Endothelial cell of umbilical vein (primary cell): ENCODE measurements at regions not wholly inside any gene's neighbourhood (a gene's known extent, or its start where the extent isn't known, plus 50 kb on each side); places are given as distances from the start of the nearest gene placed in this dataset.

Experiments used
- BruUV-seq: library from RNA; stranded (reverse); fragments of 400-500 nt; replicated peaks from 2 replicates; lab custom pipeline; 2021; lab: Mats Ljungman, UMichigan
- CTCF ChIA-PET: fragments of 300-600, 350-600 bp; sonication (Branson Sonifier 250); formaldehyde crosslinking; loops from one replicate; lab custom pipeline; 2021; ENCODE audit warnings: antibody characterized with exemption, inconsistent platforms; lab: Charles Lee
- POLR2A ChIA-PET: fragments of 300-600, 350-600 bp; sonication (Branson Sonifier 250); formaldehyde crosslinking; loops from one replicate; lab custom pipeline; 2021; ENCODE audit warnings: antibody characterized with exemption, inconsistent platforms; lab: Charles Lee
- DNase-seq: peaks from one replicate; pipeline ENCODE4 v3.0.0-alpha.2; 2011; ENCODE audit warnings: low read depth, low spot score
- FAIRE-seq: peaks from 2 replicates; lab custom pipeline; 2011; peaks lifted over from hg19 to GRCh38; lab: Jason Lieb, UNC
- H2AFZ ChIP-seq: 2 replicates; pipeline ENCODE4 v1.6.0; 2012; ENCODE audit warnings: low read depth, low read length, control low read depth, inconsistent platforms
- H3K27ac ChIP-seq: 2 replicates; pipeline ENCODE4 v1.5.1; 2011; ENCODE audit warnings: low read depth, mild to moderate bottlenecking, control low read depth, low read length, moderate library complexity; ENCODE audit not compliant: insufficient read depth
- H3K27me3 ChIP-seq, 2 experiments: 2 replicates each; pipeline versions ENCODE4 v1.6.0 to v1.6.1; 2011; ENCODE audit warnings: low read length in 2 of 2, mixed read lengths in 1 of 2; ENCODE audit not compliant: control insufficient read depth in 2 of 2, insufficient read depth in 2 of 2
- H3K36me3 ChIP-seq, 2 experiments: 2 replicates in 1 of 2; 3 replicates in 1 of 2; pipeline ENCODE4 v1.5.1; 2011; ENCODE audit warnings: low read length in 2 of 2, mild to moderate bottlenecking in 1 of 2, moderate library complexity in 1 of 2; ENCODE audit not compliant: control insufficient read depth in 2 of 2, insufficient read depth in 2 of 2; ENCODE audit errors: extremely low read depth in 1 of 2
- H3K4me1 ChIP-seq: 3 replicates; pipeline ENCODE4 v1.5.1; 2011; ENCODE audit warnings: mild to moderate bottlenecking, low read length; ENCODE audit not compliant: control insufficient read depth, insufficient read depth; ENCODE audit errors: extremely low read depth
- H3K4me2 ChIP-seq: 2 replicates; pipeline ENCODE4 v1.6.1; 2011; ENCODE audit warnings: low read length, control low read depth, mixed read lengths; ENCODE audit not compliant: insufficient read depth
- H3K4me3 ChIP-seq, 3 experiments: fragments of 200-600 bp in 1 of 3; sonication (generic), shearing (Covaris generic) in 1 of 3; replicated peaks in 1 of 3; 2 replicates each; pipeline ENCODE4 v1.5.1; 2011 to 2016; ENCODE audit warnings: control low read depth in 3 of 3, low read length in 3 of 3, mild to moderate bottlenecking in 2 of 3, inconsistent platforms in 1 of 3, low read depth in 1 of 3, moderate library complexity in 1 of 3; ENCODE audit not compliant: insufficient read depth in 1 of 3
- H3K79me2 ChIP-seq: 2 replicates; pipeline ENCODE4 v1.6.0; 2012; ENCODE audit warnings: low read length, inconsistent platforms; ENCODE audit not compliant: control insufficient read depth, insufficient read depth
- H3K9ac ChIP-seq: replicated peaks from 2 replicates; pipeline ENCODE3; 2011; ENCODE audit warnings: low read length, control low read depth; ENCODE audit not compliant: insufficient read depth; ENCODE audit errors: extremely low read depth
- H3K9me1 ChIP-seq: replicated peaks from 3 replicates; pipeline ENCODE4 v1.6.0; 2011; ENCODE audit warnings: mild to moderate bottlenecking, low read length; ENCODE audit not compliant: control insufficient read depth, insufficient read depth; ENCODE audit errors: extremely low read depth
- H3K9me3 ChIP-seq: replicated peaks from 2 replicates; pipeline ENCODE4 v1.5.1; 2012; ENCODE audit warnings: low read length, inconsistent platforms; ENCODE audit not compliant: control insufficient read depth, insufficient read depth
- H4K20me1 ChIP-seq: replicated peaks from 2 replicates; pipeline ENCODE3; 2011; ENCODE audit warnings: mild to moderate bottlenecking, low read length; ENCODE audit not compliant: control insufficient read depth, insufficient read depth; ENCODE audit errors: extremely low read depth
- EZH2 ChIP-seq: IDR thresholded peaks from 2 replicates; pipeline ENCODE4 v1.6.1; 2012; ENCODE audit warnings: borderline replicate concordance, low read depth, mild to moderate bottlenecking, moderate library complexity, low read length, inconsistent platforms; ENCODE audit not compliant: severe bottlenecking
- FOS ChIP-seq: IDR thresholded peaks from 2 replicates; pipeline ENCODE4 v1.6.1; 2011; ENCODE audit warnings: mild to moderate bottlenecking, low read length, moderate library complexity, borderline replicate concordance; ENCODE audit not compliant: insufficient read depth
- GATA2 ChIP-seq: IDR thresholded peaks from 2 replicates; pipeline ENCODE4 v1.7.0; 2011; ENCODE audit warnings: low read depth, mild to moderate bottlenecking, moderate library complexity, mixed read lengths, low read length; ENCODE audit not compliant: insufficient read length, insufficient read depth
- JUN ChIP-seq: IDR thresholded peaks from 2 replicates; pipeline ENCODE4 v1.6.1; 2011; ENCODE audit warnings: borderline replicate concordance, low read depth; ENCODE audit not compliant: insufficient read length, insufficient read depth
- MYC ChIP-seq: IDR thresholded peaks from one replicate; pipeline ENCODE4 v1.6.1; 2011; ENCODE audit warnings: mild to moderate bottlenecking, low read depth, low read length
- POLR2A ChIP-seq: IDR thresholded peaks from 2 replicates; pipeline ENCODE4 v1.6.1; 2012; ENCODE audit warnings: low read depth, mild to moderate bottlenecking, control low read depth, low read length
- POLR2AphosphoS5 ChIP-seq: IDR thresholded peaks from 2 replicates; pipeline ENCODE4 v1.6.1; 2012; ENCODE audit warnings: low read depth, mild to moderate bottlenecking, control low read depth, low read length, moderate library complexity; ENCODE audit not compliant: insufficient read depth
- dilution Hi-C: fragments of 300-500 bp; cut with MboI; formaldehyde crosslinking; loops from one replicate; pipeline ENCODE4 v1.15.0; 2019; ENCODE audit warnings: low sequenced_read_pairs; ENCODE audit not compliant: extremely low pct_ligation_motif_present
- intact Hi-C: fragments of 100-400 bp; cut with micrococcal nuclease; formaldehyde crosslinking; loops from one replicate; pipeline ENCODE4 v1.10.0; 2022
- TF ChIP-seq, protein P1 (sequence below), 2 donors: IDR thresholded peaks; 1 replicate in 1 of 2; 2 replicates in 1 of 2; pipeline ENCODE4 v1.5.1; 2011; ENCODE audit warnings: low read length in 2 of 2, mild to moderate bottlenecking in 2 of 2, moderate library complexity in 2 of 2, control low read depth in 1 of 2, inconsistent platforms in 1 of 2, low read depth in 1 of 2; ENCODE audit not compliant: insufficient read depth in 1 of 2; ENCODE audit errors: extremely low read depth in 1 of 2
- TF ChIP-seq, protein P2 (sequence below): IDR thresholded peaks from 2 replicates; pipeline ENCODE4 v1.6.1; 2011; ENCODE audit not compliant: insufficient read depth, insufficient read length

DNA sequence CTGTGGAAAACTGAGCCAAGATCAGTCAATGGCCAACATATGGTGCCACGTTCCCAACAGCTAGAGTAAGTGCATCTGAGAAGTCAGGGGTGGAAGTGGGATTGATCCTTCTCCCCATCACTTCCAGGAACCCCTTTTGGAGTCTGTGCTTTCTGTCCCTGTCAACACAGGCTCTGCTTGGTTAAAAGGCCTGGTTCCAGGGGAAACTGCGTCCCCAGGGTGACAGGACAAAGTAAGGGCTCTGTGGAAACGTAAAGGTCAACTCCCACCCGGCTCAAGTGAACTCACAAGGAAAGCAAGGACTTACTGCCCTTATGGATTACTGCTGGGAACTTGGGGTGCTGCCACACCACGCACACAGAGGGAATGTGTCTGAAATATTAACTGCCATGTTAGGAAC is 77.5 kb upstream of the GRB10 start:
- DNase-seq (no peak), FAIRE-seq (no peak)
- no peak for TF ChIP-seq POLR2AphosphoS5
- no peak for TF ChIP-seq GATA2
- TF ChIP-seq, protein P1, sequence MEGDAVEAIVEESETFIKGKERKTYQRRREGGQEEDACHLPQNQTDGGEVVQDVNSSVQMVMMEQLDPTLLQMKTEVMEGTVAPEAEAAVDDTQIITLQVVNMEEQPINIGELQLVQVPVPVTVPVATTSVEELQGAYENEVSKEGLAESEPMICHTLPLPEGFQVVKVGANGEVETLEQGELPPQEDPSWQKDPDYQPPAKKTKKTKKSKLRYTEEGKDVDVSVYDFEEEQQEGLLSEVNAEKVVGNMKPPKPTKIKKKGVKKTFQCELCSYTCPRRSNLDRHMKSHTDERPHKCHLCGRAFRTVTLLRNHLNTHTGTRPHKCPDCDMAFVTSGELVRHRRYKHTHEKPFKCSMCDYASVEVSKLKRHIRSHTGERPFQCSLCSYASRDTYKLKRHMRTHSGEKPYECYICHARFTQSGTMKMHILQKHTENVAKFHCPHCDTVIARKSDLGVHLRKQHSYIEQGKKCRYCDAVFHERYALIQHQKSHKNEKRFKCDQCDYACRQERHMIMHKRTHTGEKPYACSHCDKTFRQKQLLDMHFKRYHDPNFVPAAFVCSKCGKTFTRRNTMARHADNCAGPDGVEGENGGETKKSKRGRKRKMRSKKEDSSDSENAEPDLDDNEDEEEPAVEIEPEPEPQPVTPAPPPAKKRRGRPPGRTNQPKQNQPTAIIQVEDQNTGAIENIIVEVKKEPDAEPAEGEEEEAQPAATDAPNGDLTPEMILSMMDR (IDR thresholded peaks at IDR 0.05; ENCODE audit: extremely low read depth in 1 of 2, insufficient read depth in 1 of 2, low read depth in 1 of 2, low read length in 2 of 2): no peak
- TF ChIP-seq POLR2A: no peak
- TF ChIP-seq FOS: no peak
- TF ChIP-seq, protein P2, sequence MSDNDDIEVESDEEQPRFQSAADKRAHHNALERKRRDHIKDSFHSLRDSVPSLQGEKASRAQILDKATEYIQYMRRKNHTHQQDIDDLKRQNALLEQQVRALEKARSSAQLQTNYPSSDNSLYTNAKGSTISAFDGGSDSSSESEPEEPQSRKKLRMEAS: no peak
- TF ChIP-seq EZH2: no peak
- no peak for TF ChIP-seq MYC
- TF ChIP-seq JUN: no peak
- Histone ChIP-seq H3K4me1 (no peaks in the 10 kb centered on the region), H3K79me2 (no peaks in the 10 kb centered on the region), H3K9me3 (no peaks in the 10 kb centered on the region), H3K4me3 (no peak overlapping the region), H3K36me3 (no peaks in the 10 kb centered on the region), H3K27ac (no peak overlapping the region), H3K9me1 (no peaks in the 10 kb centered on the region), H4K20me1 (no peaks in the 10 kb centered on the region), H2AFZ (no peak overlapping the region), H3K27me3 (no peaks in the 10 kb centered on the region), H3K9ac (no peak overlapping the region), H3K4me2 (no peak overlapping the region)
- dilution Hi-C loops: no loop called here
- intact Hi-C loops: no loop called here
- POLR2A ChIA-PET: no interaction called here
- CTCF ChIA-PET: no interaction called here
- no TSS peak for BruUV-seq
